IMR-90 (cell line): ENCODE measurements at regions not wholly inside any gene's neighbourhood (a gene's known extent, or its start where the extent isn't known, plus 50 kb on each side); places are given as distances from the start of the nearest gene placed in this dataset.
A peak's percentile ranks its signal among the peaks of the same experiment; 100 is the strongest.

Experiments
- ATAC-seq: fragments of 200-7000 bp; cut with Tn5 transposase; 2 replicates; pipeline ENCODE4 v1.9.1; 2020; ENCODE audit warnings: low read depth, mild to moderate bottlenecking, moderate library complexity
- BruUV-seq: library from RNA; stranded (reverse); fragments of 400-500 nt; replicated peaks from 2 replicates; lab custom pipeline; 2021; lab: Mats Ljungman, UMichigan
- CTCF ChIA-PET: fragments of 300-600 bp; formaldehyde crosslinking; extraction: SDS; loops from one replicate; lab custom pipeline; 2021; ENCODE audit warnings: antibody characterized with exemption; lab: Yijun Ruan, JAX
- POLR2A ChIA-PET: fragments of 300-600 bp; sonication (Branson Sonifier 250); formaldehyde crosslinking; loops from one replicate; lab custom pipeline; 2022; ENCODE audit warnings: antibody characterized with exemption; ENCODE audit not compliant: unreplicated experiment; lab: Charles Lee
- DNase-seq: peaks from one replicate; pipeline ENCODE4 v3.0.0; 2013
- H2AFZ ChIP-seq: replicated peaks from 2 replicates; pipeline ENCODE3; 2013; ENCODE audit warnings: low read length, mild to moderate bottlenecking; ENCODE audit not compliant: poor library complexity
- H2AK5ac ChIP-seq: 2 replicates; pipeline ENCODE4 v1.6.1; 2013; ENCODE audit warnings: low read depth, low read length, inconsistent platforms
- H2AK9ac ChIP-seq: replicated peaks from 2 replicates; pipeline ENCODE3; 2013; ENCODE audit warnings: mild to moderate bottlenecking, low read depth, low read length, moderate library complexity; ENCODE audit not compliant: poor library complexity
- H2BK120ac ChIP-seq: 2 replicates; pipeline ENCODE4 v1.6.1; 2013; ENCODE audit warnings: low read depth, low read length, inconsistent platforms
- H2BK15ac ChIP-seq: 3 replicates; pipeline ENCODE4 v1.6.1; 2013; ENCODE audit warnings: low read depth, low read length, inconsistent platforms
- H2BK20ac ChIP-seq: 2 replicates; pipeline ENCODE4 v1.6.1; 2013; ENCODE audit warnings: low read depth, mild to moderate bottlenecking, inconsistent platforms, low read length, moderate library complexity
- H2BK5ac ChIP-seq: 2 replicates; pipeline ENCODE4 v1.6.1; 2013; ENCODE audit warnings: mild to moderate bottlenecking, low read depth, low read length, inconsistent platforms; ENCODE audit not compliant: poor library complexity, severe bottlenecking
- H3K14ac ChIP-seq: replicated peaks from 2 replicates; pipeline ENCODE4 v1.6.1; 2013; ENCODE audit warnings: low read depth, low read length, inconsistent platforms
- H3K18ac ChIP-seq: 2 replicates; pipeline ENCODE4 v1.6.1; 2013; ENCODE audit warnings: low read depth, low read length, control low read depth
- H3K23ac ChIP-seq: 2 replicates; pipeline ENCODE4 v1.6.1; 2013; ENCODE audit warnings: low read depth, low read length, inconsistent platforms
- H3K27ac ChIP-seq: 2 replicates; pipeline ENCODE4 v1.5.1; 2013; ENCODE audit warnings: mild to moderate bottlenecking, control low read depth, low read length; ENCODE audit not compliant: insufficient read depth
- H3K27me3 ChIP-seq: 2 replicates; pipeline ENCODE4 v1.6.1; 2013; ENCODE audit warnings: low read length; ENCODE audit not compliant: control insufficient read depth, insufficient read depth
- H3K36me3 ChIP-seq: 2 replicates; pipeline ENCODE4 v1.6.1; 2013; ENCODE audit warnings: low read length, mixed read lengths; ENCODE audit not compliant: control insufficient read depth, insufficient read depth
- H3K4ac ChIP-seq: 2 replicates; pipeline ENCODE4 v1.6.1; 2013; ENCODE audit warnings: low read depth, low read length, inconsistent platforms
- H3K4me1 ChIP-seq: 2 replicates; pipeline ENCODE4 v1.6.1; 2013; ENCODE audit warnings: low read length, mixed read lengths; ENCODE audit not compliant: control insufficient read depth, insufficient read depth
- H3K4me2 ChIP-seq: 2 replicates; pipeline ENCODE4 v1.6.1; 2013; ENCODE audit warnings: low read depth, mild to moderate bottlenecking, control low read depth, low read length, moderate library complexity
- H3K4me3 ChIP-seq: 2 replicates; pipeline ENCODE4 v1.5.1; 2013; ENCODE audit warnings: low read depth, mild to moderate bottlenecking, control low read depth, low read length, moderate library complexity; ENCODE audit not compliant: insufficient read depth
- H3K56ac ChIP-seq: 2 replicates; pipeline ENCODE4 v1.6.1; 2013; ENCODE audit warnings: low read length, inconsistent platforms; ENCODE audit not compliant: insufficient read depth; ENCODE audit errors: extremely low read depth
- H3K79me1 ChIP-seq, 2 experiments: 2 replicates each; pipeline ENCODE4 v1.6.1; 2013; ENCODE audit warnings: low read length in 2 of 2, inconsistent platforms in 1 of 2, low read depth in 1 of 2
- H3K9ac ChIP-seq: 2 replicates; pipeline ENCODE4 v1.6.1; 2013; ENCODE audit warnings: low read depth, low read length, control low read depth
- H3K9me1 ChIP-seq: 2 replicates; pipeline ENCODE4 v1.6.1; 2013; ENCODE audit warnings: low read length, inconsistent platforms; ENCODE audit not compliant: insufficient read depth
- H3K9me3 ChIP-seq: 2 replicates; pipeline ENCODE4 v1.6.1; 2013; ENCODE audit warnings: low read length; ENCODE audit not compliant: control insufficient read depth, insufficient read depth
- H4K20me1 ChIP-seq: 2 replicates; pipeline ENCODE4 v1.6.1; 2013; ENCODE audit warnings: low read length, inconsistent platforms; ENCODE audit not compliant: insufficient read depth
- H4K5ac ChIP-seq: 2 replicates; pipeline ENCODE4 v1.6.1; 2013; ENCODE audit warnings: mild to moderate bottlenecking, low read depth, low read length, control low read depth
- H4K8ac ChIP-seq, 2 experiments: 2 replicates each; pipeline ENCODE4 v1.6.1; 2013; ENCODE audit warnings: low read depth in 2 of 2, low read length in 2 of 2, control low read depth in 1 of 2, inconsistent platforms in 1 of 2
- H4K91ac ChIP-seq: 2 replicates; pipeline ENCODE4 v1.6.1; 2013; ENCODE audit warnings: low read depth, low read length, inconsistent platforms; ENCODE audit not compliant: insufficient read depth
- MAFK ChIP-seq: IDR thresholded peaks from 2 replicates; pipeline ENCODE4 v1.6.1; 2012; ENCODE audit warnings: low read depth, low read length, improper control_type of control experiment
- RFX5 ChIP-seq: IDR thresholded peaks from 2 replicates; pipeline ENCODE4 v1.8.0; 2012; ENCODE audit warnings: low read depth, mild to moderate bottlenecking, low read length, moderate library complexity
- WGBS, 2 experiments: methylation state at CpG; one replicate each; pipeline versions ENCODE4 v1.1.5 to v1.1.7; 2013; ENCODE audit warnings: missing lambda C conversion rate in 2 of 2; ENCODE audit not compliant: insufficient read length in 1 of 2; ENCODE audit errors: extremely low coverage in 2 of 2; 5-methylcytosine and 5-hydroxymethylcytosine counted together
- dilution Hi-C: fragments of 300-500 bp; cut with HindIII; formaldehyde crosslinking; loops from one replicate; pipeline ENCODE4 v1.14.3; 2018; ENCODE audit warnings: low sequenced_read_pairs; ENCODE audit not compliant: unreplicated experiment
- in situ Hi-C: fragments of 300-500 bp; cut with MboI; formaldehyde crosslinking; loops from 3 replicates; pipeline ENCODE4 v1.14.3; 2019; ENCODE audit warnings: low sequenced_read_pairs, inconsistent platforms, mixed read lengths
- intact Hi-C: fragments of 100-400 bp; cut with micrococcal nuclease; formaldehyde crosslinking; loops from 2 replicates; pipeline ENCODE4 v1.10.0; 2022

DNA sequence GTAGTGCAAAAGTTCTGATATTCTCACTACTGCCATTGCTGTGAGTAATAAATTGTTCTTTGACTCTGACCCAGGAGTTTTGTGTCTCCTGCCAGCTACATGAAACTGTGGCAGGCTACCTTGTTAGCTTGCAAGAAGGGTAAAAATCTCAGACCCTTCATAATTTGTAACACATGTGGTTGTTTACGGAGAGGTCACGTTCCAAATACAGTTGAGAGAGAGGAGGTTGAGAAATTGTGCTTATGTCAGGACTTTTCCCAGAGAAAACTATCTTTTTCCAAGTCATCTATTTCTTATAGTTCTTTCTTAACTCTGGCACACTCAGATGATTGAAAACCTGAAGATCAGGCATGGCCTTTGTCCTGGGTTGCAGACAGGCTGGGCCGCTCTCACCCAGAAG lies 114.4 kb upstream of the SVIL start:
- H3K56ac ChIP-seq, result no peak overlapping the region
- no peak overlapping the region for H3K14ac ChIP-seq
- intact Hi-C loops (no loop called here), dilution Hi-C loops (no loop called here), in situ Hi-C loops (no loop called here)
- H3K4ac ChIP-seq, result no peak overlapping the region
- no peaks in the 10 kb centered on the region for H3K9me3 ChIP-seq
- ATAC-seq, result no peak
- no CpG with 5 or more reads among the region's 3 CpGs for WGBS, 2 experiments
- no peak overlapping the region for H3K4me3 ChIP-seq
- ChIA-PET CTCF (no interaction called here), POLR2A (no interaction called here)
- no peak overlapping the region for H3K4me2 ChIP-seq
- no peaks in the 10 kb centered on the region for H3K79me1 ChIP-seq
- no peak overlapping the region for H3K18ac ChIP-seq
- no peak for TF ChIP-seq RFX5
- peak; percentile 70 for TF ChIP-seq MAFK
- H3K9ac ChIP-seq, result no peak overlapping the region
- H3K9me1 ChIP-seq, result peaks cover 3% of the 10 kb centered on the region; the same call in 1 of the 2 replicates
- no peak overlapping the region for H2AK9ac ChIP-seq
- H2AFZ ChIP-seq, result no peak overlapping the region
- H2AK5ac ChIP-seq, result 0 out of 2 replicates have a peak overlapping the region, but pooled peaks have one; percentile 17
- peaks cover 2% of the 10 kb centered on the region; the same call in 1 of the 2 replicates for H3K27me3 ChIP-seq
- no peak for DNase-seq
- H4K91ac ChIP-seq, result no peak overlapping the region
- H2BK5ac ChIP-seq, result no peak overlapping the region
- H2BK120ac ChIP-seq, result no peak overlapping the region
- no TSS peak for BruUV-seq
- H4K5ac ChIP-seq, result no peak overlapping the region
- no peak overlapping the region for H2BK15ac ChIP-seq
- H3K23ac ChIP-seq, result no peak overlapping the region
- 0 out of 2 replicates have a peak overlapping the region, but pooled peaks have one; percentile 33 for H2BK20ac ChIP-seq
- no peak overlapping the region for H4K8ac ChIP-seq
- H3K36me3 ChIP-seq, result no peaks in the 10 kb centered on the region
- no peak overlapping the region for H3K27ac ChIP-seq
- H3K4me1 ChIP-seq, result no peaks in the 10 kb centered on the region; the same call in 1 of the 2 replicates
- no peaks in the 10 kb centered on the region for H4K20me1 ChIP-seq
